HG03442 (cell line): ENCODE measurements at regions not wholly inside any gene's neighbourhood (a gene's known extent, or its start where the extent isn't known, plus 50 kb on each side); places are given as distances from the start of the nearest gene placed in this dataset.

Experiments
- ATAC-seq: cut with Tn5 transposase; IDR thresholded peaks from one replicate; pipeline ENCODE4 v1.9.1; 2021; ENCODE audit warnings: mild to moderate bottlenecking, moderate library complexity; ENCODE audit not compliant: unreplicated experiment

DNA sequence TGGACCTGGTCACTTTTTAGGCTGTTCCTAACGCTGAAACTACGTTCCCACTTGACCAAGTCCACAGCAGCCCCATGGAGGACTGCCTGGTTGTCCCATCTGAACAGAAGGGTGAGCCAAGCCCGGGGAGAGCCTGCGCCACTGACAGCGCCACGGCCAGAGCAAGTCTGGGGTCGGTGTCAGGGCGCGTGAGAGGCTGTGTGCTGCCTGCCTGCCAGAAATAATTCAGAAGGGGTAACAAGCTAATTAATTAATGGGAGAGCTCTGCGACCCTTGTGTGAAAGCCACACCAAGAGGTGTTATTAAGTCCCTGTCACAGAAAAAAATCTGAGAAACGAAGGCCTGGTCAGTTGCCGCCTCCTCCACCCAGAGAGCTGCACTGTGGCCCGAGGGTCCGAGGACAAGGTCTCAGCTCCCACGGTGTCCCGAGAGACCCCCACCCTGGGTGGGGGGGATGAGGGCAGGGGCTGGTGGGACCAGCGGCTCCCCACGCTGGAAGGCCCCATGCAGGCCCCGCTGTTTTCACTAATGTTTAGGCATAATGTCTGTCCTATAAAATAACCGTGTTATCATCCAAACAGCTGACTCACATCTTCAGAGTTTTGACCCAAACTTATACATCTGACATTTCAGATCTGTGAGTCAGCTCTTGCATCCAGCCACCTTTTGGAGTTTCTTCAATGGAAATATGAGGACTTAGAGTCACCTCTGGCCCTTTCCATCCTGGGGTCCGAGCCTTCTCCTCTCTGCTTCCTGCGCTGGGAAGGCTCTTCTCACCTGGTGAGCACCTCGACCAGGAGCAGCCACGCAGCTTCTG lies 58.5 kb downstream of the DLL1 start:
- ATAC-seq, result no peak

DNA sequence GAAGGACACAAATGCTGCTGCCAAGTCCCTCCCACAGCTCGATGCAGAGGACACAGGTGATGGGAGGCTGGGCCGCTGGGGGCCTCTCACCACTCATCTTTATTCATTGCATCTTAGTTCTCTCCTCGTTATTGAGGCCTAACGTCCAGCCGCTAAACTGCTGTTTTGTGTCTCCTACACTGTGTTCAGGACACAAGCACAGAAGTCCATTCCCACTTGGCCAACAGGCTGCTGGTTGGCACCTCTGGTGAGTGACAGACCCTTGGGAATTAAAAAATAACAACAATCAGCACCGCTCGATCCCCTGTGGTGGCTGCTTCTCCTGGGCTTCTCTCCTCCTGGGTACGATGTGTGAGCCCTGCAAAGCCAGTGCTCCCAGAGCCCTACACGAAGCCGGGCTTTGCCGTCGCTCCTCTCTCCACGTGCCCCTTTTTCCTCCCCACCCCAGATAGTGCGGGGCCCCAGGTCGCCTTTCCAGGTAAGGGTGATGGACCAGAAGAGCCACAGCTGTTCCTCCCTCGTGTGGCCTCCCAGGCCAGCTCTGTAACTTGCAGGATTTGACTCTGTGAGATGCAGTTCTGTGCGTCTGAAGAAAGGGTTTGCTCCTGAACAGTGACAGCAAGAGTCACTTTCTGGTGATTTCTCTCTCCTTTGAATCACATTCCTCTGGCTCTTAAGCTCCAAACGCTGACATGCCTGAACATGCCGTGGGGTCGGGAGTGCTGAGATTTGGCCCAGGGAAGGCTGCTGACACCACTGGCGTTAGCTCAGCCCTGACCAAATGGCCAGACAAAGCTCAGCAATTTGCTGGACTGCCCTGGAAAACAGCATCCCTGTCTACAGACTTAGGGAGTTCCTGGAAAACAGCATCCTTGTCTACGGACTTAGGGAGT lies 59.3 kb downstream of the DLL1 start:
- no peak for ATAC-seq

DNA sequence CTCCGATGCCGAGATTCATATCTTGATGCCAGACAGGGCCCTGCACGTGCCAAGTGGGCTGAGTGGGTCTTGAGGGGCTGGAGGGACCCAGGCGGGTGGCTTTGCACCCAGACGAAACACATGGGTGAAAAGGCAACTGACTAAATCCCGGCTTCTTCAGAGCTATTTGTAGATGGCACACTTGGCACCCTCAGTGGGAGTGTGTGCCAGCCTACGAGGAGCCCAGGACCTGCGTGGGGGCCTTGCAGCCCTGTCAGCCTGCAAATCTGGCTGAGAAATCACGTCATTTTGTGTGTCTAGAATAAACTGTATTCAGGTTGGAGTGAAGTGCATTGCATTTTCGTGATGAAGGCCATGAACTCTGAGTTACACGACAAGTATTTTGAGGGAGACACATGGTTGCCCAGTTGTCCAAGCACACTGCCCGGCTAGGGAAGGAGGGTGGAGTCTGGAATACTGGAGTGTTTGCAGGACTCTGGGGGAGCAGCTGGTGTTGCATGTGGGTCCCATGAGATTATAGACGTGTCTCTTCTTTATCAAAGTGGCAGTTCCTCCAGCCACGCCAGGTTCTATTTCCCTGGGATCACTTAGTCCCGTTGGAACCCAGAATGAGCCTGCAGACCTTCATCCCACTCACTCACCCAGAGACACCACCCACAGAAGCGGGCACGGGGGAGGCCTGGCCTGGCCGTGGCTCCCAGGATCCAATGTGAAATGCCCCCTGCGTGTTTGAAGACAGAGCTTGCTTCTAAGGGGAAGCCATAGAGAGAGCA lies 60.2 kb downstream of the DLL1 start:
- ATAC-seq, result no peak

DNA sequence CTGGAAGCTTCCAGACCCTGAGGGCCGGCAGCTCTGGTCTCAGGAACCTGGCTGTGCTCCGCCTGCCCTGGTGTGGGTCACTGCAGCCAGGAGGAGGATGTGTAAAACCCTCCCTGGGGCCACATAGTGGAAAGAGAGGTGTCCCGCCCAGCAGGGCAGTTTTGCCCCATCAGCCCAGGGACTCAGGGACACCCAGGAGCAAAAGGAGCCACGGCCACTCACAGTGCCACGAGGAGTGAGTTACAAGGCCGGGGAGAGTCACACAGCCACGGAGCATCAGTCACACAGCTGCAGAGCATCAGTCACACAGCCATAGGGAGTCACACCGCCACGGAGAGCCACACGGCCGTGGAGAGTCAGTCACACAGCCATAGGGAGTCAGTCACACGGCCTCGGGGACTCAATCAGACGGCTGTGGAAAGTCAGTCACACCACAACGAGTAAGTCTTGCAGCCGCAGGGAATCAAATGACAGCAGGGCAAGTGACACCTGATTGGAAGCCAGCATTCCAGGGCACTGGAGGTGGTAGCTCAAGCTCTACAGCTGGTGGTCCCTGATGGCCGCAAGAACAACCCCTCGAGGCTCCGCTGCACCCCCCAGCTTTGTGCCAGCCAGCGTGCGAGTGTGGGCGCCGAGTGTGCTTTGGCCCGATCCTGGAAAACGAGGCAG lies 60.9 kb downstream of the DLL1 start:
- no peak for ATAC-seq

DNA sequence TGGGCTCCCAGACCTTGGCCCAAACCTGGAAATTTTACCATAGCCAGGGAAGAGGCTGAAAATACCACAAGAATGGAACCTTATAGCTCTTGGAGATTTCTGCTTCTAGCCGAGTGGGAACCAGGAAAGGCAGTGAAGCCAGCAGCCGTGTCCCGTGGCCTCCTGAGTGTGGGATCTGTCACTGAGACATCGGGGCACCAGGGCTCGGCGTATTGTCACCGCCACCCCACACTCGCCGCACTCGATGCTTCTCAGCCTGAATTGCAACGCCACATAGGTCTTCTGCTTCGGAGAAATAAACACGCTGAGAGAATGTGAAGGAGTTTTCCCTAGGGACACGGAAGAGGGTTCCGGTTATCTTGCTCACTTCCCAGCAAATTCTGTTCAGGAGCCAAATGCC lies 61.5 kb downstream of the DLL1 start:
- ATAC-seq, result no peak

DNA sequence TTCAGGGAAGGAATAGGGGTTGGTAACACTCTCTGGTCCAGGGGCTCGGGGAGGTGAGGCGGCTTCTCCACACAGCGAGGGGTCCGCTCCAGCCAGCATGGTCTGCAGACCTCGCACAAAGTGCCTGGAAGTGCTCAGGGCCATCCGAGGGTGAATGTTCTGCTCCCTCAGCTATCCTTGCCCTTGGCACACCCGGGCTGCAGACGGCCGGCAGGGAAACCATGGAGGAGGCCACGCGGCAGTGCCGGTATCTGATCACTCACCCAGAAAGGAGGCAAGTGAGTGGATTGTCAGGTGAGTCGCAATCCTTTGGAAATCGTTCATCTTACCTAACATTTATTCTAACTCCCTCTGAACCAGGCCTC lies 62.0 kb downstream of the DLL1 start:
- no peak for ATAC-seq

DNA sequence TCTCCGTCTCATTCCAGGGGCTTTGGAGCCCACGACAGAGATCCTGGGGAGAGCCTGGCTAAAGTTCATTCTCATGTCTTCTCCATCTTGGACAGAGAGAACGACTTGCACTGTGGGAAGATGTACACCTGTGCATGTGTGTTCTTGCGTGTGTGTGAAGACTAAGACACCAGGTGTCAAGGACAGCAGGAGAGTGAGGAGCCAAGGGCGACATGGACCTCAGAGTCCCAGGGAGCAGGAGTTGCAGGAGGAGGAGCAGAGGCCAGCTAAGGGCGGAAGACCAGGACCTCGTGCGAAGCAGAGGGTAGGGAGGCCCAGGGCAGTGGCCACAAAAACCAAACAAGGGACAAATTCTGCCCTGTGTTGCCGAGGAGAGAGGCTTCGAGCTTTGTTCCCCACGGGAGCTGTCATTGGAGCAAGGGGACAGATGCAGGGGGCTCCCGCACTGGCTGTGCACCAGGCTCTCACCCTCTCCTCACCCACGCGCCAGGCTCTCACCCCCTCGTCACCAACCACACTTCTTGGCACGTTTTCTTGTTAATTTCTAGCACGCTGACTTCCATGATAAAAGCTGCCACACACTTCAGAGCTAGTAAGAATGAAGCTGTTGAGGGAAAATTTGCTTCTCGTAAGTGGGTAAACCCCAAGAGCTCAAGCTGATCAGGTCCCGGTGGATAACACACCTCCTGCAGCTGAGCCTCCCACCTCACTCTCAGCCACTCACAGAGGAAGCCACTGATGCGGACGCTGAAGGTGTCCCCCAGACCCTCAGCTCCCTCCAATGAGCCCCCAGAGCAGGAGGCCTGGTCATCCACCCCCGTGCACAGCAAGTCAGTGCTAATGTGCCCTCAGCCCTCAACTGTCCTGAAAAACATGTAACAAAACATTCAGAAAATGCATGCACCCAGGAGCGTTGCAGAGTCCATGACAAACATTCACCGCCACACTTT lies 62.6 kb downstream of the DLL1 start:
- ATAC-seq, result no peak

DNA sequence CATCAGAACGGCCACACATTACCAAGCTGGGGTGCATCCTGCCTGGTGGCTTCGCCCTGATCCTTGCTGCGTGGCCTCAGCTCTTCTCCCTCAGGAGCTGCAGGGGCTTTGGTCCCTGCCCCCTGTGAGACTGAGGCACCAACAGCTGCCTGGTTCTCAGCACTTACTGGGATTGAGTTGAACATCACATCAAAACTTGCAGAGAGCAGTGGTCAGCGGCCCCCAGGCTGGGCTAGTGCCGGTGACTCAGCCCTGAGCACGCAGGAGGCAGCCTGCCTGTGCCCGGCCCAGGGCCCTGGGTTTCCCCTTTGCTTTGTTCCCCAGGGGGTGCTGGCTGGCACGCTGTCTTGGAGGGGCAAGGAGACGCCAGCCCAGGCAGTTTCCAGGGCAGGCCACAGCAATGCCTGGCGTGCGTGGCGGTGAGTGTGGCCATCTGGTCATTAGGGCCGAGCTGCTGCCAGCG lies 63.3 kb downstream of the DLL1 start:
- no peak for ATAC-seq

DNA sequence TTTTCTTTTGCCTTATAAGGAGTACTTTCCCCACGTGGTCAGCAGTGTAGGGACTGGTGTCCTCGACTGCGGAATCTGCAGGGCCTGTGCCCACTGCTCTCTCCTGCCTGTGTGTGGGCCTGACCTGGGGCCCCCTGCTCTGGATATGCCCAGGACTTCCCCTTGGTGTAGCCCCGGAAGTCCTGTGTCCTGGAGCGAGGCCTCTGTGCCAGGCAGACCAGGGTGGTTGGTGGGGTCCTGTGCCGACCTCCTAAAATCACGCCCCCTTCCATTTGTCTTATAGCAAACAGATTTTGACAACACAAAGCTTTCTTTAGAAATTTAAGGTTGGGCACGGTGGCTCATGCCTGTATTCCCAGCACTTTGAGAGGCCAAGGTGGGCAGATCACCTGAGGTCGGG lies 64.2 kb downstream of the DLL1 start:
- ATAC-seq, result no peak

DNA sequence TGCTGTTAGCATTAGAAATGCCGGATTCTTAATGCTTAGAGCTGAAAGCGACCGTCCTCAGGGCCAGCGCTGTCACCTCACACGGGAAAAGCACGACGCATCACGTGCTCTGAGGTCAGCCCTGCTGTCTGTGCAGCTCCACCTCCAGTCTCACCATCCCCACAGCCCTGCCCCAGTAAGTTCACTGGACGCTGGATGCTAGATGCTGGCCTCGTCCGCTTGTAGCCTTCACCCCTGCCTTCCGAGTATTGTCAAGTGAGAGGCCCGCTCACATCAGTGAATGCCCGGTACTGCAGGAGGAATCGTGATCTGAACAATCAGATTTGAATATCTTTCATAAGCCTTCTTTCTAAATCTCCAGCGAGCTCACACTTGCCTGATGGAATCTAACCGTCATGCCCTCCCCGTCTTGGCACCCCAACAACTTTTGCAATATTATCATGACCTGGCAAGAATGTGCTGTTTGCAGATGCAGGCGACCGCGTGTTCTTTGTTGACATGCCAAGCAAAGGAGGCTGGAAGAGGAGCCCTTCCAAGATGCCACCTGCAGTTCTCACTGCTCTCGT lies 64.9 kb downstream of the DLL1 start:
- no peak for ATAC-seq

DNA sequence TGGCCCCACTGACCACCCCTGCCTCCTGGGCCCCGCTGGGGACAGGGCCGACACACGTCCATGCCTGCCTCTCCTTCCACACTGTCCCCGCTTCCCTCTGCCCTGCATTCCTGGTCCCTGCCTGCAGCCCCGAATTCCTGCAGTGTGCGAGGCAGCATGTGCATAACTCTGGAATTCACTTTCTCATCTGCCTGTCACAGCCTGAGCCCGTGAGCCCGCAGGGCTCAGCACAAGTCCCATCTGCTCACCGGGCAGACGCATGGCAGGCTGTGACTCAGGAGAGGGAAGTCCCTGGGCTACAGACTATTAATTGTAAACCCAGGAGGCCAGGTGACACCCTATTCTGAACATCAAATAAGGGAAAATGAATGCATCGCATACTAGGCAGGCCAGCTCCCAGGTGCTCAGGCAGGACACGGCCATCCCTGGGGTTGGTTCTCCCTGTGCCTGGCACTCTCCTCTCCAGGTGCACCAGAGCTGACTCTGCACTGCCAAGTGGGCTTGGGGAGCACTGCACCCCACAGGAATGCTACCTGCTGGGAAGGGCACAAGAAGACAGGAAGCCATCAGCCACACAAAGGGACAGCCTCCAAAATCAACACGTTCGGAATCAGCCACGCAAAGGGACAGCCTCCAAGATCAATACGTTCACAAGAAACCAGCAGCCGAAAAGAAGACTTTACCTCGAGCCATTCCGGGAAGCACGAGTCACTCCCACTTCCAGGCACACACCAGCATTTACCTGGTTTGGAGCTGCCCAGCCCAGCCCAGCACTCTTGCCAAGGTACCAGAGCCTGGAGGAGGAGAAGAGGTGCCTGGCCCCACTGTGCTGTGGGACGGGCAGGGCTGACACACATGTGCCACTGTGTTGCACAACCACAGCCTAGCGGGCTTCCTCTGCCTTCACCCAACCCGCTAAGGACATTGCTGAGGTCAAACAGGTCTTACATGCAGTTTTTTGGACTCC lies 65.9 kb downstream of the DLL1 start:
- no peak for ATAC-seq

DNA sequence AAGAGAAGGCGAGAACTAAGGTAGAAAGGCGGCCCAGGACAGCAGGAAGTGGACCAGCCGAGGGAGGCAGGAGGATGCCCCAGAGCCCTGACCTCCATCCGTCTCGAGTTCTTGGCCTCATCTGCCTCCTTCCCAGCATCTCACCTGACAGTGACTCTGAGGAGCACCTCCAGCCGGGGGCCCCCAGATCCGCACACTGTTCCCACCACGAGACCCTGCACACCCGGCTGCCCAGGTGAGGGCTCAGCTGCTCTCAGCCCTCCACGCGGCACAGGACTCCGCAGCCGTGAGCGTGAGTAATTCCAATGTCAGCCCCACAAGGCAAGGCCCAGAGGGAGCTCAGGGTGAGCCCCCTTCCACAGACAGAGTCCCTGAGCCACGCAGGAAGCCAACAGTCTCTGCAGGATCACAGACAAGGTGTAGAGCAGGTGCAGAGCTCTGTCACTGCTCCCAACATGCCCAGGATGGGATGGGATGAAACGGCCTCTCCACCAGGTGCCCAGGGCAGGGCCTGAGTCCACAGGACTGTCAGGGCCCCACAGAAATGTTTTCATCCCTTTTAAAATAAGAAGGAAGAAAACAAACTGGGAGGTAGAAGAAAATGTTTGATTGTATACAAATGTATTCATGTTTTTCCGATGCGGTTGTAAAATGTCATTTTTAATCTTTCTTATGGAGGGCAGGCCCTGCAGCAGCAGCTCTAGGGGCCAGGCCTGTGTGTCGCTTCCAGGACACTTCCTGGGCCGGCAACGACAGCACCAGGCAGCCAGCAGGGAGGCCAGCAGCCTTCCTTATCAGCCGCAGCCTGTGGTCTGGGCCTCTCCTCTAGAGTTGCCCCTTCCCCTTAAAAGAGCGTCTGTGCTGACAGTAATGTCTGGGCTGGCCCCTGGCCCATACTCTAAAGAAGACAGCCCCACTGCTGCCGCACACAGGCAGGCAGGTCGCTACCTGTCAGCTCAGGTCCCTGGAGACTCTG lies 66.9 kb downstream of the DLL1 start:
- ATAC-seq, result no peak

DNA sequence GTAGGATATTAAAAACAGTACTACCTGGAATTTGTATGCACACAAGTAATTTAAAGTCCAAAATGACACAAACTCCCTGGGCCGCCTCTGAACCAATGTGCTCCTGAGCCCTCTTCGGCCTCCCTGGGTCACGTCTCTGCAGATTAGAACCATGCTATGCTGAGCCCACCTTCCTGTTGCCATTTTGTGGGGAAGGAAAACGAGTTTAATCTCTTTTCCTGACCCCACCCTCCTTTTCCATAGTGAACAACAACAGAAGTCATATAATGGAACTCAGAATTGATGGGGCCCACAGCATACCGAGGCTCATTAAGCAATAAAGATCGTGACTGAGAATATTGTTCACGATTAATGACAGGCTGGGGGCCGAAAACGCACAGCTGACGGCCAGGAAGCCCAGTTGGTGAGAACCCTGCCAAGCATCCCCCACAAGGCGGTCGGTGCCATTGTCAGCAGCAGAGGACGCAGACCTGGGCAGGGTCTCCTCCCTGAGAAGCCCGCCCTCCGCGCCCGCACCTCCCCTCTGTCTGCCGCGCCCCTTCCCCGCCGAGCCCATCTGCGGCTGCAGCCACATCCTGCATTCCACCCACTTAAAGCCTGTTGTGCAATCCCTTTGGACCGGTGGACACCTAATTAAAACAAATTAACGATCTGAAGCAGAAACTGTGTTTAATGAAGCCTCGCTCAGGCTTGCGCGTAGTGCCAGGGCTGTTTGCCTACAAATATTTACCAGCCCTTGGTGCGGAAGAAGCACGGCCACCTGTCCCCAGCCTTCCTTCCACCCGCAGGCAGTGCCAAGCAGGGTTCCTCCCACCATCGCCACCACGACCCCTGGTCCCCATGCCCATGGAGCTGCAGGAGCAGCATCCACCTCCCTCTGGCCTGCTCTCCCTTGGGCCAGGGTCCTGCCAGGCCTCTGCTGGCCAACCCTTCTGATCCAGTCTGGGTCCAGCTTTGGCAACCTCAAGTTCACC lies 68.1 kb downstream of the DLL1 start:
- no peak for ATAC-seq

DNA sequence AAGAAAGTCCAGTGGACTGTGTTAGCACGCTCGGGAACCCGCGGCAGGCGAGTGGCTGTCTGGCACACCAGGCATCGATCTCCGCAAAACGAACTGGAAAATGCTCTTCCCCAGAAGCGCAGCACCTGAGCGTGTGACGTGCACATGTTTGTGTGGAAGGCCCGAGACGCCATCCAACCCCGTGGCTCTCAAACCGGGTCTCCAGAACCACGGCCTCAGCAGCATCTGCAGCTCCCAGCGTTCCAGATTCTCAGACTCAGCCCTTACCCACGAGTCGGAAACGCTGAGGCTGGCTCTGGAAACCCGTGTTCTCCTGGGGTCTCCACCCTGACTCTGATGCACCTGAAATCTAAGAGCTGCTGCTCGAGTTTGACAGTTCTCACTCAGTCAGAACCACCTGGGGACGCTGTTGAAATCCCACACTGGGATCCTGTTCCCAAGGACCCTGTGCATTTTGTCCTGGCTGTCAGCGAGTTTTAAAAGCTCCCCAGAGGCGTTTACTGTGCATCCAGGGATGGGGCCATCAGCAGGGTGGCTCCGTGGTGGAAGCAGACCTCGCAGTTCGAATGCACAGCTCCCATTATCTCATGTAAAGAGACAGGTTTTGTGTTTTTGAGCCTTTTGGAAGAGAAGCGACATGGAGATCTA lies 69.0 kb downstream of the DLL1 start:
- ATAC-seq, result no peak

DNA sequence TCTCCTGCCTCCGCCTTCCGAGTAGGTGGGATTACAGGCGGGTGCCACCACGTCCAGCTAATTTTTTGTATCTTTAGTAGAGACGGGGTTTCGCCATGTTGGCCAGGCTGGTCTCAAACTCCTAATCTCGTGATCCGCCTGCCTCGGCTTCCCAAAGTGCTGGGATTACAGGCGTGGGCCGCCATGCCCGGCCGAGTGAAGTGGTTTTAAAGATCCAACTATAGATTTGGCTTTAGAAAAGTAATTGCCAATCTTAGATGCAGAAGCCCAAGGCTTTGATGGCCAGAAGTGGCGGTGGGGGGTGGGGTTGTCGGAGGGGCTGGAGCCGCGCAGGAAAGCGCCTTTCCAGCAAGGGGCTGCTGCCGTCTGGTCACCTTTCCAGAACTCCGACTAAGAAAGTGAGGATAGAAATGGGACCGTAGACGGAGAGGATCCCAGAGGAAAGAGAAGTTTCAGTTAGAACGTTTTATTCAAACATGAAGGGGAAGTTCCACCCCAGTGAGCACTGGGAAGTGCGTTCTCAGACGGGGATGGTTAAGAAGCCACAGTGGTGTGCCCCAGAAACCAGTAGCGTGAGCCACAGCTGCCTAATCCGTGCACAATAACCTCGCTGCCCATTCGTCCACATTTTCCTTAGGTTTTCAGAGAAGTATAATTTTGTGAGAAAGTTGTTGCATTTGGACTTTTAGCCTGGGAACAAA lies 69.7 kb downstream of the DLL1 start:
- ATAC-seq, result no peak
